GM18508 (cell line): ENCODE measurements at regions not wholly inside any gene's neighbourhood (a gene's known extent, or its start where the extent isn't known, plus 50 kb on each side); places are given as distances from the start of the nearest gene placed in this dataset.
"Not testable (repeated sequence)": the region's sequence is repeated elsewhere in the genome, so short reads cannot be mapped to it uniquely, and the experiment has no call there.

Experiments used
- ATAC-seq: cut with Tn5 transposase; IDR thresholded peaks from one replicate; pipeline ENCODE4 v1.9.1; 2021; ENCODE audit warnings: moderate number of reproducible peaks; ENCODE audit not compliant: insufficient read depth, unreplicated experiment

- ATAC-seq, result not testable (repeated sequence)
These were observed 175.2 kb upstream of the PLGLB1 start for GRCh38 chr2:87196720-87197388.

GRCh38 chr2:87198422-87198821 lies 176.8 kb upstream of the PLGLB1 start:
- not testable (repeated sequence) for ATAC-seq

GRCh38 chr2:87199228-87199627 lies 177.6 kb upstream of the PLGLB1 start:
- ATAC-seq, result not testable (repeated sequence)

- ATAC-seq, result not testable (repeated sequence)
These were observed 183.0 kb upstream of the PLGLB1 start for GRCh38 chr2:87204569-87205147.

- not testable (repeated sequence) for ATAC-seq
These were observed 191.3 kb upstream of the PLGLB1 start for GRCh38 chr2:87212938-87213337.

- not testable (repeated sequence) for ATAC-seq
These were observed 195.4 kb upstream of the PLGLB1 start for GRCh38 chr2:87217005-87217404.

DNA sequence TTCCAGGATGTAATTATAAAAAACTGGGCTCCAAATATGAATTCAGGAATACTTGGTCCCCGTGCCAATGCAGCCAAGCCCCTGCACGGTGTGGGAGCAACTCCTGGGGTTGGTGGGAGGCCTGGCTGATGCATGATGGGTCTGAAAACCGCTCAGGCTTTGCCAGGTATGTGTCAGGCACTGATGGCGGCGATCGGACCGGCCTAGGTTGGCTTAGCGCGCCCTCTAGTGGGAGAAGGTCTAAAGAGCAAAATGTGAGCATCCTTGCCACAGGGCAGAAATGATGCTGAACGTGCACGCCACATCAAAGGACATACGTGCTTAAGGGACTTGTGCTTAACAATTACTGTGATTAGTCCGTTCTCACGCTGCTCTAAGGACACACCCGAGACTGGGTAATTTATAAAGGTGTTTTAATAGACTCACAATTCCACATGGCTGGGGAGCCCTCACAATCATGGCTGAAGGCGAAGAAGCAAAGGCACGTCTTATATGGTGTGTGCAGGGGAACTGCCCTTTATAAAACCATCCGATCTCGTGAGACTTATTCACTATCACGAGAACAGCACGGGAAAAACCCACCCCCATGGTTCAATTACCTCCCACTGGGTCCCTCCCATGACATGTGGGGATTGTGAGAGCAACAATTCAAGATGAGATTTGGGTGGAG lies 196.2 kb upstream of the PLGLB1 start:
- ATAC-seq, result not testable (repeated sequence)

DNA sequence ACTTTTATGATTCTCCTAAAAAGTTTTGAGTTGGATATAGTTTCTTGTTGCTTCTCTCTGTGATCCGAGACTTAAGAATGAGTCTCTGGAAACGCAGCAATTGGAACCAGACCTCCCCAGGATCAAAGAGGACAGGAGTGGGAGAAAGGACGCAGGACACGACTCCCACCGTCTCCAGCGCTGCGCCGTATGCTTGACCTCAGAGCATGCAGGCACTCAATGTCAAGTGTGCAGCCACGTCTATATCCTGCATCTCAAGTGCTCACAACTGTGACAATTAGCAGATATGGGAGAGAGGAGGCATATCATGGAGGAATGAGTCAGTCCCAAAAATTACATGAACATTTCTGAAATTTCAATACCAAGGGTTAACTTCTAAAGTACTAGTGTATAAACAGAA lies 199.0 kb upstream of the PLGLB1 start:
- not testable (repeated sequence) for ATAC-seq

GRCh38 chr2:87222131-87222530 lies 200.5 kb upstream of the PLGLB1 start:
- not testable (repeated sequence) for ATAC-seq

GRCh38 chr2:87223873-87224272 lies 202.2 kb upstream of the PLGLB1 start:
- not testable (repeated sequence) for ATAC-seq

- ATAC-seq, result not testable (repeated sequence)
These were observed 207.5 kb upstream of the PLGLB1 start for GRCh38 chr2:87229091-87229689.

- not testable (repeated sequence) for ATAC-seq
These were observed 208.3 kb upstream of the PLGLB1 start for GRCh38 chr2:87229964-87230363.

GRCh38 chr2:87235333-87235981 lies 213.8 kb upstream of the PLGLB1 start:
- ATAC-seq, result not testable (repeated sequence)

- ATAC-seq, result not testable (repeated sequence)
These were observed 216.1 kb upstream of the PLGLB1 start for GRCh38 chr2:87237570-87238336.

DNA sequence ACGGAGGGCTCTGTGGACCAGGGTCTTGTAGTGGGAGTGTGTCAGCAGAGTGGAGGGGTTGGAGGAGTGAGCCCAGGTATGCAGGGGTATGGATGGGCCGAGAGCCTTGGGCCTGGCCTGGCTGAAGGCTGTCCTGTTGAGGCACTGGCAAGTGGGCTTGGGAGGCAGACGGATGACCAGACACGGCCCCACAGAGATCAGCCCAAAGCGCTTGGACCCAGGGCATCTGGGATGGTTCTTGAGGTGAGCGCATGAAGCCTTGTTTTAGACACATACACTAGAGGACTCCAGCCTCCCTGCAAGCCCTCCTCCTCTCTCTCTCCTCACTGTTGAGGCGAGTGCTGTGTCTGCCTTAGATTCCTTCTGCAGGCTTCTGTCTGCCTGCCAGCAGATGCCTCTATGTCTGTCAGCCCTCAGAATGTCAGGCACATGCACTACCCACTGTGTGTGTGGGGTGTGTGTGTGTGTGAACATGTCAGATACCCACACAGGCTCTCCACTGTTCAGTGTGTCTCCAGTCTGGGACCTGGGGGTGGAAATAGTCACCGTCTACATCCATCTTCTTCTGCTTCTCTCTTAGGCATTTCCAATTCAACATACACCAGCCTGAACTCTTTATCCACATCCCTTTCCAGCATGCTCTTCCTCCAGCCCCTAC lies 218.0 kb upstream of the PLGLB1 start:
- not testable (repeated sequence) for ATAC-seq

DNA sequence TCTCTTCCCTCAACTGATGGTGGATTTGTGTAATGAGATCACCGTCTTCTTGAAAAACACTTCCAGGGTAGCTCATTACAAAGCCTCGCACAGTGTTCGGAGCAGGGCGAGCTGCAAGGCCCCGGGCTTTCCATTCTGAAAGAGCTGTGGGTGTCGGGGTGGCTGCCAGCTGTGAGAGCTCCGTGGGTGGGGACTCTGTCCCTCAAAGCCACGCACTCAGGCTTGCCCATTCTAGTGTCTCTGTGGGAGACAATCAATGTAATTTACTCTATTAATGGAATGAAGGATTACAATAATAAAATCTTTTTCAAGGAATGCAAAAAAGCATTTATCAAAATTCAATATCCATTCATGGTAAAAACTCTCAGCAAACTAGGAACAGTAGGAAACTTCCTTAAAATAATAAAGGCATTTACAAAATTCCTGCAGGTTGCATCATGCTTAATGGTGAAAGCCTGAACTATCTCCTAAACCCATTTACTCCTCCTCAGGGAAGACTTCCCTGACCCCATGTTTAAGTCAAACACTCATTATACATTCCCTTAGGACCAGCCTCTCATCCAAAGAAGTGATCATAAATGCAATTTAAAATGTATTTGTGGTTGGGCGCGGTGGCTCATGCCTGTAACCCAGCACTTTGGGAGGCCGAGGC lies 224.5 kb upstream of the PLGLB1 start:
- not testable (repeated sequence) for ATAC-seq

- ATAC-seq, result not testable (repeated sequence)
These were observed 230.4 kb upstream of the PLGLB1 start for GRCh38 chr2:87252046-87252445.

DNA sequence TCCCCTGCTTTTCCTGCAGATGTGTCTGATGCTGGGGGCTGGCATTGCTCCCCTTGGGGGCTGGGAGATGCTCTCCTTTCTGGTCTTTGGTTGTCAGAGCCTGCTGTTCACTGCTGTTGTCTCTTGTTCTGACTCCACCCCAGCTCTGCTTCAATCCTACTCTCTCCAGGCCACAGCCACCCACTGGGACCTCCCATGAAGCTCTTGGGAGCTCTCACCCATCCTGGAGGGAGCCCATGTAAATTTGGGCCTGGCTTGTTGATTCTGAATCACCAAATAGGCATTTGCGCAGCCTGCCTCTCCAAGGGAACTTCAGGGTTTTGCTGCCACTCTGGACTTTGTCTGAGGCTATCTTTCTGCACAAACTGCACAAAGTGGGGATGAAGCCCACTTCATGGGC lies 232.9 kb upstream of the PLGLB1 start:
- not testable (repeated sequence) for ATAC-seq

- not testable (repeated sequence) for ATAC-seq
These were observed 233.8 kb upstream of the PLGLB1 start for GRCh38 chr2:87255410-87255809.
